Liver (tissue), 8 donors: ENCODE measurements at regions not wholly inside any gene's neighbourhood (a gene's known extent, or its start where the extent isn't known, plus 50 kb on each side); places are given as distances from the start of the nearest gene placed in this dataset.

Experiments
- DNase-seq: peaks from one replicate; pipeline ENCODE4 v3.0.0-alpha.2; 2017; ENCODE audit warnings: low spot score
- H3K27ac ChIP-seq, 2 donors: one replicate each; pipeline ENCODE4 v1.7.0; 2013; ENCODE audit warnings: inconsistent platforms in 2 of 2, low read length in 2 of 2, control low read depth in 1 of 2, low read depth in 1 of 2, mild to moderate bottlenecking in 1 of 2
- H3K27me3 ChIP-seq, 4 donors: one replicate each; pipeline versions ENCODE4 v1.6.1 to v1.7.0; 2013; ENCODE audit warnings: low read length in 3 of 4, inconsistent platforms in 1 of 4, mild to moderate bottlenecking in 1 of 4, moderate library complexity in 1 of 4; ENCODE audit not compliant: control insufficient read depth in 4 of 4, insufficient read depth in 4 of 4
- H3K36me3 ChIP-seq, 4 donors: one replicate each; pipeline versions ENCODE4 v1.6.1 to v1.7.0; 2013; ENCODE audit warnings: low read length in 3 of 4, mild to moderate bottlenecking in 3 of 4, low read depth in 1 of 4, moderate library complexity in 1 of 4; ENCODE audit not compliant: control insufficient read depth in 4 of 4, insufficient read depth in 3 of 4
- H3K4me1 ChIP-seq, 4 donors: one replicate each; pipeline versions ENCODE4 v1.6.1 to v1.7.0; 2013; ENCODE audit warnings: low read length in 3 of 4, mild to moderate bottlenecking in 3 of 4, moderate library complexity in 1 of 4; ENCODE audit not compliant: control insufficient read depth in 4 of 4, insufficient read depth in 4 of 4
- H3K4me3 ChIP-seq, 3 donors: one replicate each; pipeline versions ENCODE4 v1.6.1 to v1.7.0; 2013; ENCODE audit warnings: low read length in 3 of 3, control low read depth in 1 of 3, low read depth in 1 of 3, mild to moderate bottlenecking in 1 of 3
- H3K9ac ChIP-seq, 2 donors: one replicate each; pipeline ENCODE4 v1.7.0; 2013; ENCODE audit warnings: low read length in 2 of 2, mild to moderate bottlenecking in 2 of 2, moderate library complexity in 2 of 2, control low read depth in 1 of 2, low read depth in 1 of 2
- H3K9me3 ChIP-seq, 4 donors: one replicate each; pipeline versions ENCODE4 v1.6.1 to v1.7.0; 2013; ENCODE audit warnings: low read length in 3 of 4; ENCODE audit not compliant: control insufficient read depth in 4 of 4
- ATF3 ChIP-seq: IDR thresholded peaks from 2 replicates; pipeline ENCODE4 v1.6.1; 2016; ENCODE audit warnings: antibody characterized with exemption
- CTCF ChIP-seq: fragments of 150-350 bp; IDR thresholded peaks from 2 replicates; pipeline ENCODE4 v1.5.1; 2017; ENCODE audit warnings: improper control_type of control experiment, low read depth, low read length; ENCODE audit not compliant: missing input control
- EGR1 ChIP-seq, 2 donors: IDR thresholded peaks; 2 replicates each; pipeline ENCODE4 v1.6.1; 2016 to 2018; ENCODE audit warnings: antibody characterized with exemption in 2 of 2, low read depth in 2 of 2
- FOXA1 ChIP-seq: IDR thresholded peaks from 2 replicates; pipeline ENCODE4 v1.6.1; 2016; ENCODE audit warnings: antibody characterized with exemption
- FOXA2 ChIP-seq: IDR thresholded peaks from 2 replicates; pipeline ENCODE4 v1.6.1; 2016; ENCODE audit warnings: antibody characterized with exemption
- GABPA ChIP-seq, 2 donors: IDR thresholded peaks in 1 of 2; conservative IDR thresholded peaks in 1 of 2; 2 replicates each; pipeline ENCODE4 v1.6.1; 2016; ENCODE audit warnings: antibody characterized with exemption in 2 of 2, mild to moderate bottlenecking in 1 of 2, moderate library complexity in 1 of 2
- HNF4A ChIP-seq, 2 donors: conservative IDR thresholded peaks; 2 replicates each; pipeline ENCODE4 v1.6.1; 2016; ENCODE audit warnings: antibody characterized with exemption in 2 of 2, mild to moderate bottlenecking in 2 of 2
- HNF4G ChIP-seq: IDR thresholded peaks from 2 replicates; pipeline ENCODE4 v1.6.1; 2016; ENCODE audit warnings: antibody characterized with exemption
- JUND ChIP-seq, 2 donors: IDR thresholded peaks; 2 replicates each; pipeline ENCODE4 v1.6.1; 2016; ENCODE audit warnings: antibody characterized with exemption in 2 of 2
- MAX ChIP-seq: IDR thresholded peaks from 2 replicates; pipeline ENCODE4 v1.6.1; 2016; ENCODE audit warnings: antibody characterized with exemption
- NR2F2 ChIP-seq: IDR thresholded peaks from 2 replicates; pipeline ENCODE4 v1.6.1; 2016; ENCODE audit warnings: antibody characterized with exemption
- RAD21 ChIP-seq, 2 donors: IDR thresholded peaks; 2 replicates each; pipeline ENCODE4 v1.6.1; 2016; ENCODE audit warnings: antibody characterized with exemption in 2 of 2, mild to moderate bottlenecking in 2 of 2
- REST ChIP-seq: IDR thresholded peaks from 2 replicates; pipeline ENCODE4 v1.6.1; 2016; ENCODE audit warnings: antibody characterized with exemption, mild to moderate bottlenecking
- RXRA ChIP-seq, 2 donors: IDR thresholded peaks; 2 replicates each; pipeline ENCODE4 v1.6.1; 2017 to 2018; ENCODE audit warnings: antibody characterized with exemption in 2 of 2, mild to moderate bottlenecking in 1 of 2
- SP1 ChIP-seq: IDR thresholded peaks from 2 replicates; pipeline ENCODE4 v1.6.1; 2018; ENCODE audit warnings: antibody characterized with exemption, mild to moderate bottlenecking
- TAF1 ChIP-seq: conservative IDR thresholded peaks from 2 replicates; pipeline ENCODE4 v1.6.1; 2016; ENCODE audit warnings: antibody characterized with exemption, mild to moderate bottlenecking
- YY1 ChIP-seq: IDR thresholded peaks from 2 replicates; pipeline ENCODE4 v1.6.1; 2016; ENCODE audit warnings: antibody characterized with exemption, mild to moderate bottlenecking
- ZBTB33 ChIP-seq: IDR thresholded peaks from 2 replicates; pipeline ENCODE4 v1.6.1; 2016; ENCODE audit warnings: antibody characterized with exemption
- WGBS: extraction: QIAGEN DNeasy Blood & Tissue Kit; methylation state at CpG from one replicate; pipeline ENCODE4 v1.1.7; 2013; 5-methylcytosine and 5-hydroxymethylcytosine counted together
- donor health status: healthy.
- donor health status: healthy.
- donor health status: healthy.
- donor health status: healthy.
- donor health status: healthy.

- Histone ChIP-seq H3K27ac (no peak overlapping the region), H3K9ac (no peak overlapping the region), H3K27me3 (no peaks in the 10 kb centered on the region), H3K4me1 (no peaks in the 10 kb centered on the region), H3K36me3 (no peaks in the 10 kb centered on the region), H3K4me3 (no peak overlapping the region), H3K9me3 (no peaks in the 10 kb centered on the region)
- 85% methylated on average over 10 of the region's 10 CpGs for WGBS
- TF ChIP-seq YY1 = no peak
- TF ChIP-seq TAF1 = no peak
- TF ChIP-seq GABPA (IDR thresholded peaks at IDR 0.05 in 1 of 2, conservative IDR thresholded peaks at IDR 0.05 in 1 of 2) = no peak
- no peak for TF ChIP-seq FOXA1
- no peak for TF ChIP-seq ATF3
- no peak for TF ChIP-seq HNF4A (conservative IDR thresholded peaks at IDR 0.05)
- no peak for TF ChIP-seq ZBTB33
- TF ChIP-seq NR2F2 = no peak
- no peak for TF ChIP-seq FOXA2
- no peak for TF ChIP-seq REST
- TF ChIP-seq SP1 = no peak
- no peak for DNase-seq
Observed at GRCh38 chr14:29150659-29151058, 384.1 kb downstream of the FOXG1 start.

- Histone ChIP-seq H3K9ac (no peak overlapping the region), H3K9me3 (no peaks in the 10 kb centered on the region), H3K36me3 (no peaks in the 10 kb centered on the region), H3K27ac (no peak overlapping the region), H3K27me3 (no peaks in the 10 kb centered on the region), H3K4me3 (no peak overlapping the region), H3K4me1 (no peaks in the 10 kb centered on the region)
- DNase-seq = no peak
- no peak for TF ChIP-seq MAX
- TF ChIP-seq ZBTB33 = no peak
- TF ChIP-seq EGR1 (IDR thresholded peaks at IDR 0.05; ENCODE audit: low read depth in 2 of 2) = no peak
- TF ChIP-seq HNF4G = no peak
- no peak for TF ChIP-seq NR2F2
- no peak for TF ChIP-seq FOXA2
- no peak for TF ChIP-seq JUND (IDR thresholded peaks at IDR 0.05)
- no peak for TF ChIP-seq ATF3
- no peak for TF ChIP-seq CTCF
- no peak for TF ChIP-seq RAD21 (IDR thresholded peaks at IDR 0.05)
- TF ChIP-seq REST = no peak
- no peak for TF ChIP-seq TAF1
- TF ChIP-seq RXRA (IDR thresholded peaks at IDR 0.05) = no peak
- no peak for TF ChIP-seq YY1
- TF ChIP-seq HNF4A (conservative IDR thresholded peaks at IDR 0.05) = no peak
- TF ChIP-seq GABPA (IDR thresholded peaks at IDR 0.05 in 1 of 2, conservative IDR thresholded peaks at IDR 0.05 in 1 of 2) = no peak
Observed at GRCh38 chr14:29156096-29156495, 389.5 kb downstream of the FOXG1 start.
